GM18951 (cell line): ENCODE measurements at regions not wholly inside any gene's neighbourhood (a gene's known extent, or its start where the extent isn't known, plus 50 kb on each side); places are given as distances from the start of the nearest gene placed in this dataset.
"Not testable (repeated sequence)": the region's sequence is repeated elsewhere in the genome, so short reads cannot be mapped to it uniquely, and the experiment has no call there.

Experiments used
- POLR2A ChIP-seq: IDR thresholded peaks from 4 replicates; pipeline ENCODE4 v1.6.1; 2011; ENCODE audit warnings: mild to moderate bottlenecking; ENCODE audit not compliant: insufficient read length, insufficient read depth; ENCODE audit errors: extremely low read depth
- in situ Hi-C: fragments of 300-500 bp; cut with MboI; formaldehyde crosslinking; loops from one replicate; pipeline ENCODE4 v1.12.0; 2022; ENCODE audit warnings: low sequenced_read_pairs, mixed read lengths, inconsistent platforms; ENCODE audit not compliant: unreplicated experiment

GRCh38 chr15:36178303-36178633 lies 401.2 kb upstream of the CDIN1 start:
- no peak for TF ChIP-seq POLR2A
- in situ Hi-C loops: no loop called here

GRCh38 chr15:36183201-36183600 lies 396.2 kb upstream of the CDIN1 start:
- in situ Hi-C loops: no loop called here
- TF ChIP-seq POLR2A: no peak

GRCh38 chr15:36185438-36185837 lies 394.0 kb upstream of the CDIN1 start:
- in situ Hi-C loops: no loop called here
- no peak for TF ChIP-seq POLR2A

GRCh38 chr15:36185845-36186244 lies 393.6 kb upstream of the CDIN1 start:
- TF ChIP-seq POLR2A: no peak
- in situ Hi-C loops: no loop called here

GRCh38 chr15:36186376-36186775 lies 393.1 kb upstream of the CDIN1 start:
- in situ Hi-C loops: no loop called here
- no peak for TF ChIP-seq POLR2A

- in situ Hi-C loops: no loop called here
- TF ChIP-seq POLR2A: no peak
Observed at GRCh38 chr15:36191459-36191858, 388.0 kb upstream of the CDIN1 start.

- in situ Hi-C loops: not testable (repeated sequence)
Observed at GRCh38 chr15:36195361-36196007, 383.9 kb upstream of the CDIN1 start.

GRCh38 chr15:36208868-36209582 lies 370.4 kb upstream of the CDIN1 start:
- in situ Hi-C loops: no loop called here
- TF ChIP-seq POLR2A: no peak

- no peak for TF ChIP-seq POLR2A
- in situ Hi-C loops: no loop called here
Observed at GRCh38 chr15:36210426-36210825, 369.0 kb upstream of the CDIN1 start.

- in situ Hi-C loops: no loop called here
- no peak for TF ChIP-seq POLR2A
Observed at GRCh38 chr15:36218322-36218721, 361.1 kb upstream of the CDIN1 start.

- TF ChIP-seq POLR2A: no peak
- in situ Hi-C loops: no loop called here
Observed at GRCh38 chr15:36218991-36219390, 360.4 kb upstream of the CDIN1 start.

GRCh38 chr15:36221992-36222391 lies 357.4 kb upstream of the CDIN1 start:
- TF ChIP-seq POLR2A: no peak
- in situ Hi-C loops: no loop called here

GRCh38 chr15:36230776-36231175 lies 348.6 kb upstream of the CDIN1 start:
- in situ Hi-C loops: no loop called here
- no peak for TF ChIP-seq POLR2A

GRCh38 chr15:36232491-36232890 lies 346.9 kb upstream of the CDIN1 start:
- in situ Hi-C loops: no loop called here
- no peak for TF ChIP-seq POLR2A
